HEK293T (cell line): ENCODE measurements at regions not wholly inside any gene's neighbourhood (a gene's known extent, or its start where the extent isn't known, plus 50 kb on each side); places are given as distances from the start of the nearest gene placed in this dataset.

Experiments used
- ELF4 ChIP-seq: fragments of 450-650 bp; IDR thresholded peaks from 2 replicates; pipeline ENCODE4 v1.6.1; 2017; ENCODE audit warnings: antibody characterized with exemption
- FOXM1 ChIP-seq: fragments of 450-650 bp; IDR thresholded peaks from 2 replicates; pipeline ENCODE4 v1.6.1; 2017; ENCODE audit warnings: mild to moderate bottlenecking, borderline replicate concordance
- L3MBTL2 ChIP-seq: fragments of 450-650 bp; conservative IDR thresholded peaks from 2 replicates; pipeline ENCODE4 v1.6.1; 2016; ENCODE audit warnings: mild to moderate bottlenecking
- NFRKB ChIP-seq: fragments of 450-650 bp; IDR thresholded peaks from 2 replicates; pipeline ENCODE4 v1.6.1; 2016; ENCODE audit warnings: mild to moderate bottlenecking, moderate library complexity
- SP1 ChIP-seq: fragments of 450-650 bp; IDR thresholded peaks from 2 replicates; pipeline ENCODE4 v1.6.1; 2017
- SUZ12 ChIP-seq: fragments of 450-650 bp; IDR thresholded peaks from 2 replicates; pipeline ENCODE4 v1.6.1; 2016; ENCODE audit warnings: mild to moderate bottlenecking
- ZNF384 ChIP-seq: fragments of 450-650 bp; IDR thresholded peaks from 2 replicates; pipeline ENCODE4 v1.6.1; 2016

DNA sequence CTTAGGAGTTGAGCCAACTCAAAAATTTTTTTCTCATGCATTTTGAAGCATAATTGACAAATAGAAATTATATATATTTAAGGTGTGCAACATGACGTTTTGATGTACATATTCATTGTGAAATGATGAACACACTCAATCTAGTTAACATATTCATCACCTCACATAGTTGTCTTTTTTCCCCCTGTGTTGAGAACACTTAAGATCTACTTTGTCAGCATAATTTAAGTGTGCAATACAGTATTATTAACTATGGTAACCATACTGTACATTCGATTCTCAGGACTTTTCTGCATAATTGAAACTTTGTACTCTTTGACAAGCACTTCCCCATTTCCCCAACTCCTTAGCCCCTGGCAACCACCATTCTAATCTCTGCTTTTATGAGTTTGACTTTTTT, 192.2 kb upstream of the ZKSCAN2 start:
- TF ChIP-seq SP1 (no peak), NFRKB (no peak), ZNF384 (no peak), FOXM1 (no peak), ELF4 (no peak), L3MBTL2 (no peak), SUZ12 (no peak)
